ENCODE measurements at regions not wholly inside any gene's neighbourhood (a gene's known extent, or its start where the extent isn't known, plus 50 kb on each side); places are given as distances from the start of the nearest gene placed in this dataset.

DNA sequence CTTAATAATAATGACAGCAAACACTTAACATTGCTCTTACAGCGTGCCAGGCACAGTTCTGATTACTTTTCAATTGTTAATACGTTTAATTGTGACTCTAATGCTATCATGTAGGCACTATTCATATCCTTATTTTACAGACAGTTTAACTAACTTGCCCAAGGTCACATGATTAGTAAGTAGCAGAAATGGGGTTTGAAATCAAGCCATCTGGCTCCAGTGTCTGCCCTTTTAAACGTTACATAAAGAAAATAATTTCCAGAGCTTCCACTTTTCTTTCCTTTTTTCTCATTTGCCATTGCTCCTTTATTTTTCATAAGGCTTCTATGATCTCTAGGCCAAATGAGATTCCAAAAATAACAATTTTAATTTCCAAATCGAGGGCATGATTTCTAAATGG, 50.6 kb upstream of the IKZF2 start:
- DNase-seq (no peak), ATAC-seq (no peak)
- Histone ChIP-seq H3K27me3 (no peaks in the 10 kb centered on the region), H3K36me3 (no peaks in the 10 kb centered on the region), H3K4me1 (no peaks in the 10 kb centered on the region), H3K27ac (no peak overlapping the region), H3K9me3 (no peaks in the 10 kb centered on the region), H3K4me3 (no peak overlapping the region)
- TF ChIP-seq, protein P1, sequence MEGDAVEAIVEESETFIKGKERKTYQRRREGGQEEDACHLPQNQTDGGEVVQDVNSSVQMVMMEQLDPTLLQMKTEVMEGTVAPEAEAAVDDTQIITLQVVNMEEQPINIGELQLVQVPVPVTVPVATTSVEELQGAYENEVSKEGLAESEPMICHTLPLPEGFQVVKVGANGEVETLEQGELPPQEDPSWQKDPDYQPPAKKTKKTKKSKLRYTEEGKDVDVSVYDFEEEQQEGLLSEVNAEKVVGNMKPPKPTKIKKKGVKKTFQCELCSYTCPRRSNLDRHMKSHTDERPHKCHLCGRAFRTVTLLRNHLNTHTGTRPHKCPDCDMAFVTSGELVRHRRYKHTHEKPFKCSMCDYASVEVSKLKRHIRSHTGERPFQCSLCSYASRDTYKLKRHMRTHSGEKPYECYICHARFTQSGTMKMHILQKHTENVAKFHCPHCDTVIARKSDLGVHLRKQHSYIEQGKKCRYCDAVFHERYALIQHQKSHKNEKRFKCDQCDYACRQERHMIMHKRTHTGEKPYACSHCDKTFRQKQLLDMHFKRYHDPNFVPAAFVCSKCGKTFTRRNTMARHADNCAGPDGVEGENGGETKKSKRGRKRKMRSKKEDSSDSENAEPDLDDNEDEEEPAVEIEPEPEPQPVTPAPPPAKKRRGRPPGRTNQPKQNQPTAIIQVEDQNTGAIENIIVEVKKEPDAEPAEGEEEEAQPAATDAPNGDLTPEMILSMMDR (IDR thresholded peaks at IDR 0.05 in 4 of 5, conservative IDR thresholded peaks at IDR 0.05 in 1 of 5) = no peak
- TF ChIP-seq POLR2A (IDR thresholded peaks at IDR 0.05) = no peak
- in situ Hi-C loops (cut with MboI; ENCODE audit: low sequenced_read_pairs in 4 of 4) = no loop called here
- intact Hi-C loops (cut with DNase I; ENCODE audit: low total_unique reads) = no loop called here

DNA sequence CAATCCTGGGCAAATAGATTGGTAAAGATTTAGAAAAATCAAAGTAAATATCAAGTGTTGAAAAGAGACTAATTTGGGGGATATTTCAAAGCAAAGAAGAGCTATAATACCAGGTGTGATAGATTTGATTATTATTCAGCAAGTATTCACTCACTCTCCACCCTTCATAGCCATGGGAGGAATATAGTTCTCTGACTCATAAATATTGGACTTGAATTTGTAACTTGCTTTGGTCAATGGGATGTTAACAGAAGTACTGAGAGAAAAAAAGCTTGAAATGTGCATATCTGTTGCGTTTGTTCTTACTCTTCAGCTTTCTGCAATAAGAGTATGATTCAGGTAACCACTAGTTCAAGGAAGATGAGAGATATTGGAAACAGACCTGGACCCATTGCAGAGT, 54.5 kb upstream of the IKZF2 start:
- TF ChIP-seq, protein P1 (IDR thresholded peaks at IDR 0.05 in 4 of 5, conservative IDR thresholded peaks at IDR 0.05 in 1 of 5) = no peak
- TF ChIP-seq POLR2A (IDR thresholded peaks at IDR 0.05) = no peak
- intact Hi-C loops (cut with DNase I; ENCODE audit: low total_unique reads) = no loop called here
- in situ Hi-C loops (cut with MboI; ENCODE audit: low sequenced_read_pairs in 4 of 4) = no loop called here
- Histone ChIP-seq H3K4me3 (no peak overlapping the region), H3K27me3 (no peaks in the 10 kb centered on the region), H3K4me1 (no peaks in the 10 kb centered on the region), H3K36me3 (no peaks in the 10 kb centered on the region), H3K9me3 (no peaks in the 10 kb centered on the region), H3K27ac (no peak overlapping the region)
- DNase-seq (no peak), ATAC-seq (no peak)

DNA sequence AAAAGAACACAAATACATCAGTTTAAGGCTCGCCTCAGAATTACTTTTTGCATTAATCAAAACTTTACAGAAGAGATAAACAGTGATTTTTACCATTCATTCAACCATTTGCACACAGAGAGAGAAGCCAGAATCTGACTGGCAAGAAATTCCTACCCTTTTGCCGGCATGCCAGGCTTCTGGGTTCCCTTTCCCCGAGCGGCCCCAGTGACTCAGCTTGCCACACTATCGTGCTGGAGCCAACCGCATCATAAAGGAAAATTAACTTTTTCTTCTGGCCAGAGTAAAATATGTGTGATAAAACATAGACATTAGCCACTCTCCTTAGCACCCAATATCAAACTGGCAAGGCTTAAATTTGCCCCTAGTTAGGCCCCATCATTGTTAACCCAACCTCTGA, 61.8 kb upstream of the IKZF2 start:
- H3K36me3 ChIP-seq = no peaks in the 10 kb centered on the region
- H3K4me1 ChIP-seq = no peaks in the 10 kb centered on the region
- H3K9me3 ChIP-seq = no peaks in the 10 kb centered on the region
- no peaks in the 10 kb centered on the region for H3K27me3 ChIP-seq
- H3K27ac ChIP-seq = no peak overlapping the region
- DNase-seq (no peak), ATAC-seq (no peak)
- TF ChIP-seq POLR2A (IDR thresholded peaks at IDR 0.05) = no peak
- TF ChIP-seq, protein P1 (IDR thresholded peaks at IDR 0.05 in 4 of 5, conservative IDR thresholded peaks at IDR 0.05 in 1 of 5) = no peak
- intact Hi-C loops (cut with DNase I; ENCODE audit: low total_unique reads) = no loop called here
- in situ Hi-C loops (cut with MboI; ENCODE audit: low sequenced_read_pairs in 4 of 4) = no loop called here
- H3K4me3 ChIP-seq = no peak overlapping the region

DNA sequence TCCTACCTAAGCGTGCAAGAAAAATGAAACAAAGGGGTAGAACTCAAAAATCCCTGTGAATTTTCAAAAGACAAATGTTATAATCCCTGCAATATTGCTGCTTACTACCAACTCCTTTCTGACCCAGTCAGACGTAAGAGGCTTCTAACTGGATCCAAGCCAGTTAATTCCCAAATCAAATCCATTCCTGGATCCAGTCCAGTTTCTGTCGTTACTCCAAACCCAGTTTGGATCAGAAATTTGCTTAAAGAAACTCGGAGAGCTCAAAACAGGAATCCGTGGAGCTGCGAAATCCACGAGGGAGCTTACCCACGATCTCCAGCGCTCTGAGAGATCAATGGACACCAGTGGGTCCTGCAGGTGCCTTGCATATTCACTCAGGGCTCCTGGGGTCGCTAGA, 62.8 kb upstream of the IKZF2 start:
- DNase-seq (no peak), ATAC-seq (no peak)
- Histone ChIP-seq H3K36me3 (no peaks in the 10 kb centered on the region), H3K27ac (no peak overlapping the region), H3K27me3 (no peaks in the 10 kb centered on the region), H3K9me3 (no peaks in the 10 kb centered on the region), H3K4me3 (no peak overlapping the region), H3K4me1 (no peaks in the 10 kb centered on the region)
- intact Hi-C loops (cut with DNase I; ENCODE audit: low total_unique reads) (no loop called here), in situ Hi-C loops (cut with MboI; ENCODE audit: low sequenced_read_pairs in 4 of 4) (no loop called here)
- TF ChIP-seq POLR2A (IDR thresholded peaks at IDR 0.05) = no peak
- TF ChIP-seq, protein P1 (IDR thresholded peaks at IDR 0.05 in 4 of 5, conservative IDR thresholded peaks at IDR 0.05 in 1 of 5) = no peak

DNA sequence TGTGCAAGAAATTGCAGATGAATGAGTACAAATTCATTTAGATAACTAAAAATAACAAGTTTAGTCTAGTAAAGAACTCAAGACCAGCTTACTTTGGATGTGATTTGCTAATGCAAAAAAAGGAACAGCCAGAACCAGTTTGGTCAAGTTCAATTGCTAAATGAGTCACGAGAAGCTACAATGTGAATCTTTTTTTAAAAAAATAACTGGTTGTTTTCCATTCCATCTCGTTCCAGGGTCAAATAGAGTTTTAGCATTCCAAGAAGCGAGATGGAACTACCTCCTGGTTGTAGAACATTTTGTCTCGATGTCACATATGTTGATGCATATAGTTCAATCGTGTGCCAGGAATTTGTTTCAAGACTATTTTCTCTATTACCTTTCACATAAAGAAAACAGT, 65.0 kb upstream of the IKZF2 start:
- no peak overlapping the region for H3K4me3 ChIP-seq
- TF ChIP-seq, protein P1 (IDR thresholded peaks at IDR 0.05 in 4 of 5, conservative IDR thresholded peaks at IDR 0.05 in 1 of 5) = no peak
- TF ChIP-seq POLR2A (IDR thresholded peaks at IDR 0.05) = no peak
- no peaks in the 10 kb centered on the region for H3K9me3 ChIP-seq
- DNase-seq (no peak), ATAC-seq (no peak)
- intact Hi-C loops (cut with DNase I; ENCODE audit: low total_unique reads) (no loop called here), in situ Hi-C loops (cut with MboI; ENCODE audit: low sequenced_read_pairs in 4 of 4) (no loop called here)
- H3K27ac ChIP-seq = no peak overlapping the region
- no peaks in the 10 kb centered on the region for H3K36me3 ChIP-seq
- H3K4me1 ChIP-seq = no peaks in the 10 kb centered on the region
- H3K27me3 ChIP-seq = no peaks in the 10 kb centered on the region

Data from gastrocnemius medialis (tissue), 4 donors.